ENCODE measurements at regions not wholly inside any gene's neighbourhood (a gene's known extent, or its start where the extent isn't known, plus 50 kb on each side); places are given as distances from the start of the nearest gene placed in this dataset.

- intact Hi-C loops (cut with DNase I) = no loop called here
- DNase-seq (no peak), ATAC-seq (no peak)
Measured at GRCh38 chr5:165457859-165458481, 1952.6 kb downstream of the MAT2B start.

- DNase-seq (no peak), ATAC-seq (no peak)
- intact Hi-C loops (cut with DNase I) = no loop called here
Measured at GRCh38 chr5:165459232-165459631, 1953.8 kb downstream of the MAT2B start.

GRCh38 chr5:165460911-165461310 lies 1955.5 kb downstream of the MAT2B start:
- DNase-seq (no peak), ATAC-seq (no peak)
- intact Hi-C loops (cut with DNase I) = no loop called here

GRCh38 chr5:165477546-165477945 lies 1972.1 kb downstream of the MAT2B start:
- DNase-seq (no peak), ATAC-seq (no peak)
- intact Hi-C loops (cut with DNase I) = no loop called here

- DNase-seq = no peak
- intact Hi-C loops (cut with DNase I) = no loop called here
- ATAC-seq = no peak
Measured at GRCh38 chr5:165495829-165496380, 1990.5 kb downstream of the MAT2B start.

GRCh38 chr5:165497707-165498106 lies 1992.3 kb downstream of the MAT2B start:
- intact Hi-C loops (cut with DNase I) = no loop called here
- ATAC-seq (no peak), DNase-seq (no peak)

GRCh38 chr5:165502893-165503691 lies 1997.7 kb downstream of the MAT2B start:
- ATAC-seq (no peak), DNase-seq (no peak)
- intact Hi-C loops (cut with DNase I) = no loop called here

GRCh38 chr5:165504674-165505073 lies 1999.3 kb downstream of the MAT2B start:
- intact Hi-C loops (cut with DNase I) = no loop called here
- no peak for DNase-seq
- ATAC-seq = no peak

GRCh38 chr5:165508286-165508685 lies 2002.9 kb downstream of the MAT2B start:
- DNase-seq (no peak), ATAC-seq (no peak)
- intact Hi-C loops (cut with DNase I) = no loop called here

- intact Hi-C loops (cut with DNase I) = no loop called here
- ATAC-seq = no peak
- no peak for DNase-seq
Measured at GRCh38 chr5:165508861-165509260, 2003.4 kb downstream of the MAT2B start.

- no peak for ATAC-seq
- intact Hi-C loops (cut with DNase I) = no loop called here
- no peak for DNase-seq
Measured at GRCh38 chr5:165521816-165522610, 2016.6 kb downstream of the MAT2B start.

- ATAC-seq = no peak
- intact Hi-C loops (cut with DNase I) = no loop called here
- no peak for DNase-seq
Measured at GRCh38 chr5:165525271-165525670, 2019.9 kb downstream of the MAT2B start.

GRCh38 chr5:165526357-165526756 lies 2020.9 kb downstream of the MAT2B start:
- ATAC-seq = no peak

GRCh38 chr5:165527577-165527976 lies 2022.2 kb downstream of the MAT2B start:
- no peak for ATAC-seq
- intact Hi-C loops (cut with DNase I) = no loop called here
- no peak for DNase-seq

More at GRCh38 chr5:165526357-165526756, 2020.9 kb downstream of the MAT2B start:
- intact Hi-C loops (cut with DNase I) = no loop called here
- no peak for DNase-seq

- no peak for ATAC-seq
- no peak for DNase-seq
- intact Hi-C loops (cut with DNase I) = no loop called here
Measured at GRCh38 chr5:165538065-165538464, 2032.6 kb downstream of the MAT2B start.

GRCh38 chr5:165559645-165560044 lies 2054.2 kb downstream of the MAT2B start:
- ATAC-seq (no peak), DNase-seq (no peak)
- intact Hi-C loops (cut with DNase I) = no loop called here

- ATAC-seq (peak in 1 of 2 donors; percentile 59), DNase-seq (no peak)
- intact Hi-C loops (cut with DNase I) = no loop called here
Measured at GRCh38 chr5:165560648-165561047, 2055.2 kb downstream of the MAT2B start.

GRCh38 chr5:165565911-165566310 lies 2060.5 kb downstream of the MAT2B start:
- intact Hi-C loops (cut with DNase I) = no loop called here
- no peak for DNase-seq
- ATAC-seq = no peak

GRCh38 chr5:165569551-165569950 lies 2064.1 kb downstream of the MAT2B start:
- intact Hi-C loops (cut with DNase I) = no loop called here

GRCh38 chr5:165573445-165573844 lies 2068.0 kb downstream of the MAT2B start:
- intact Hi-C loops (cut with DNase I) = no loop called here
- no peak for ATAC-seq

More at GRCh38 chr5:165569551-165569950, 2064.1 kb downstream of the MAT2B start:
- ATAC-seq = no peak
- no peak for DNase-seq

More at GRCh38 chr5:165573445-165573844, 2068.0 kb downstream of the MAT2B start:
- no peak for DNase-seq

Data from left cardiac atrium (tissue), 4 donors.